ENCODE measurements at regions not wholly inside any gene's neighbourhood (a gene's known extent, or its start where the extent isn't known, plus 50 kb on each side); places are given as distances from the start of the nearest gene placed in this dataset.

- TF ChIP-seq CTCF (IDR thresholded peaks at IDR 0.05): no peak
- Histone ChIP-seq H2AFZ (no peak overlapping the region), H3K27me3 (ENCODE audit: control insufficient read depth, insufficient read depth, low read length) (no peaks in the 10 kb centered on the region), H3K4me1 (no peaks in the 10 kb centered on the region), H3K9ac (no peak overlapping the region), H3K9me3 (ENCODE audit: control insufficient read depth, low read length) (no peaks in the 10 kb centered on the region), H3K4me2 (ENCODE audit: low read length) (no peak overlapping the region), H3K27ac (no peak overlapping the region), H3K36me3 (ENCODE audit: control insufficient read depth, insufficient read depth, low read length) (no peaks in the 10 kb centered on the region), H3K4me3 (ENCODE audit: low read depth, low read length) (no peak overlapping the region), H3K79me2 (no peaks in the 10 kb centered on the region)
Observed at GRCh38 chr13:90740099-90740498, 607.4 kb upstream of the MIR17HG start.

DNA sequence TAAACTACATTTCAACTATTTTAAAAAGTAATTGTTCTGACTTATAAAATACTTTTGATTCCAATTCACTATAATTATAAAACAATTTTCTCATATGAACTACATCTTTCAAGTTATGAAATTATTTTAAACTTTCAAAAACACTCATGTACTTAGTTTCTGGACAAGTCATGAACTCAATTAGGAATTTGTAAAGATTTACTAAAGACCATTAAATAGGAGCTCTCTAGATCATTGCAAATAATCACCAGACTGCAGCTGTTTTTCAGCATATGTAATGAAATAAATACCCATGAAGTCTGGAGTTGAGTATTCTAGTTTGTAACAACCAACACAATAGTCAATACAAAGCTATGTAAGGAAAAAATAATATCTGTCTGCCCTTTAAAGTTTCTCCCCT lies 605.1 kb upstream of the MIR17HG start:
- H3K9ac ChIP-seq: no peak overlapping the region
- no peak overlapping the region for H3K4me3 ChIP-seq (ENCODE audit: low read depth, low read length)
- TF ChIP-seq CTCF (IDR thresholded peaks at IDR 0.05): no peak
- no peaks in the 10 kb centered on the region for H3K27me3 ChIP-seq (ENCODE audit: control insufficient read depth, insufficient read depth, low read length)
- H3K36me3 ChIP-seq (ENCODE audit: control insufficient read depth, insufficient read depth, low read length): no peaks in the 10 kb centered on the region
- H3K79me2 ChIP-seq: no peaks in the 10 kb centered on the region
- H3K9me3 ChIP-seq (ENCODE audit: control insufficient read depth, low read length): no peaks in the 10 kb centered on the region
- no peaks in the 10 kb centered on the region for H3K4me1 ChIP-seq
- no peak overlapping the region for H3K27ac ChIP-seq
- H2AFZ ChIP-seq: no peak overlapping the region
- H3K4me2 ChIP-seq (ENCODE audit: low read length): no peak overlapping the region

- H3K4me2 ChIP-seq (ENCODE audit: low read length): no peak overlapping the region
- H3K9ac ChIP-seq: no peak overlapping the region
- no peaks in the 10 kb centered on the region for H3K4me1 ChIP-seq
- no peak overlapping the region for H3K4me3 ChIP-seq (ENCODE audit: low read depth, low read length)
- H3K27me3 ChIP-seq (ENCODE audit: control insufficient read depth, insufficient read depth, low read length): no peaks in the 10 kb centered on the region
- H3K36me3 ChIP-seq (ENCODE audit: control insufficient read depth, insufficient read depth, low read length): no peaks in the 10 kb centered on the region
- TF ChIP-seq CTCF (IDR thresholded peaks at IDR 0.05): no peak
- H3K9me3 ChIP-seq (ENCODE audit: control insufficient read depth, low read length): no peaks in the 10 kb centered on the region
- no peak overlapping the region for H2AFZ ChIP-seq
- no peaks in the 10 kb centered on the region for H3K79me2 ChIP-seq
- no peak overlapping the region for H3K27ac ChIP-seq
Observed at GRCh38 chr13:90746230-90746629, 601.3 kb upstream of the MIR17HG start.

- H3K36me3 ChIP-seq (ENCODE audit: control insufficient read depth, insufficient read depth, low read length): no peaks in the 10 kb centered on the region
- no peaks in the 10 kb centered on the region for H3K27me3 ChIP-seq (ENCODE audit: control insufficient read depth, insufficient read depth, low read length)
- no peaks in the 10 kb centered on the region for H3K4me1 ChIP-seq
- H3K79me2 ChIP-seq: no peaks in the 10 kb centered on the region
- H3K27ac ChIP-seq: no peak overlapping the region
- no peaks in the 10 kb centered on the region for H3K9me3 ChIP-seq (ENCODE audit: control insufficient read depth, low read length)
- H3K4me3 ChIP-seq (ENCODE audit: low read depth, low read length): no peak overlapping the region
- no peak for TF ChIP-seq CTCF (IDR thresholded peaks at IDR 0.05)
- H3K4me2 ChIP-seq (ENCODE audit: low read length): no peak overlapping the region
- H2AFZ ChIP-seq: no peak overlapping the region
- H3K9ac ChIP-seq: no peak overlapping the region
Observed at GRCh38 chr13:90750021-90750420, 597.5 kb upstream of the MIR17HG start.

DNA sequence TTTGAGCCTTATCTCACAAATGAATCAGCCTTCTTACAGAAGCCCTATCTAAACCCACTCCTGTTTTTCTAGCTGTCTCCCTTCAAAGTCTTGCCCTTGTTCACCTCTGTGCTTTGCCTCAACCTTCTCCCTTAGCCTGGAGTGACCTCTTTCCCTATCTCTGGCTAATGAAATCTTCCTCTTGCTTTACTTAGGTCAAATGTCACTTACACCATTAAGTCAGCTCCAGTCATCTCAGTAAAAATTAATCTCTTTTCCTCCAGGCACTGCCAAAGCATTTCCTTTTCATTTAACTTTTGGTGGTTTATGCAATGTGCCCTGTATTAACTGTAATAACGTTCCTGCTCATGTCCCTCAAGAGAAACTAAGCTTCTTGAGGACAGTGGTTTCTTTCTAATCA lies 596.5 kb upstream of the MIR17HG start:
- Histone ChIP-seq H3K27me3 (ENCODE audit: control insufficient read depth, insufficient read depth, low read length) (no peaks in the 10 kb centered on the region), H3K27ac (no peak overlapping the region)
- TF ChIP-seq CTCF (IDR thresholded peaks at IDR 0.05): no peak

More for the DNA sequence above, 596.5 kb upstream of the MIR17HG start:
- H3K79me2 ChIP-seq: no peaks in the 10 kb centered on the region
- no peak overlapping the region for H3K4me2 ChIP-seq (ENCODE audit: low read length)
- H2AFZ ChIP-seq: no peak overlapping the region
- H3K9me3 ChIP-seq (ENCODE audit: control insufficient read depth, low read length): no peaks in the 10 kb centered on the region
- H3K36me3 ChIP-seq (ENCODE audit: control insufficient read depth, insufficient read depth, low read length): no peaks in the 10 kb centered on the region
- H3K9ac ChIP-seq: no peak overlapping the region
- no peak overlapping the region for H3K4me3 ChIP-seq (ENCODE audit: low read depth, low read length)
- no peaks in the 10 kb centered on the region for H3K4me1 ChIP-seq

All from parathyroid adenoma (tissue), 2 donors.